HEK293 (cell line): ENCODE measurements at regions not wholly inside any gene's neighbourhood (a gene's known extent, or its start where the extent isn't known, plus 50 kb on each side); places are given as distances from the start of the nearest gene placed in this dataset.

Experiments
- CTCF ChIA-PET: fragments of 350-600 bp; formaldehyde crosslinking; extraction: SDS; loops from one replicate; lab custom pipeline; 2021; ENCODE audit warnings: antibody characterized with exemption; lab: Yijun Ruan, JAX
- POLR2A ChIA-PET: fragments of 300-600 bp; formaldehyde crosslinking; extraction: SDS; loops from one replicate; lab custom pipeline; 2020; ENCODE audit warnings: antibody characterized with exemption, inconsistent platforms; lab: Yijun Ruan, JAX
- H3K27ac ChIP-seq: fragments of 200-500 bp; sonication (Bioruptor generic); 2 replicates; pipeline ENCODE4 v1.5.1; 2014; ENCODE audit warnings: low read depth, low read length, control low read depth, inconsistent platforms; ENCODE audit errors: extremely low read depth
- H3K36me3 ChIP-seq, 2 experiments: fragments of 200-500 bp in 1 of 2; sonication (Bioruptor generic) in 1 of 2; 1 replicate in 1 of 2; 2 replicates in 1 of 2; pipeline ENCODE4 v1.5.1; 2014 to 2017; ENCODE audit warnings: inconsistent platforms in 2 of 2, low read length in 2 of 2; ENCODE audit not compliant: control insufficient read depth in 2 of 2, insufficient read depth in 1 of 2
- H3K4me1 ChIP-seq: fragments of 200-500 bp; sonication (Bioruptor generic); 2 replicates; pipeline ENCODE4 v1.5.1; 2014; ENCODE audit warnings: mild to moderate bottlenecking, low read length, inconsistent platforms; ENCODE audit not compliant: control insufficient read depth, insufficient read depth
- H3K4me3 ChIP-seq: 2 replicates; pipeline ENCODE4 v1.5.1; 2011; ENCODE audit warnings: low read depth, mild to moderate bottlenecking, control low read depth, low read length, moderate library complexity
- H3K9me3 ChIP-seq: fragments of 200-500 bp; sonication (Bioruptor generic); 2 replicates; pipeline ENCODE4 v1.5.1; 2014; ENCODE audit warnings: low read depth, low read length, inconsistent platforms; ENCODE audit not compliant: control insufficient read depth, insufficient read depth
- BCL11A ChIP-seq: fragments of 450-650 bp; formaldehyde crosslinking; IDR thresholded peaks from 2 replicates; pipeline ENCODE4 v1.5.1; 2016; ENCODE audit warnings: low read depth, missing biosample characterization, missing genetic modification characterization
- HOXD13 ChIP-seq: sonication (generic); formaldehyde crosslinking; IDR thresholded peaks from 2 replicates; pipeline ENCODE4 v1.8.0; 2022; ENCODE audit warnings: missing genetic modification reagents, borderline replicate concordance
- KLF7 ChIP-seq: fragments of 450-650 bp; formaldehyde crosslinking; IDR thresholded peaks from 2 replicates; pipeline ENCODE4 v1.5.1; 2016; ENCODE audit warnings: missing biosample characterization, missing genetic modification characterization, borderline replicate concordance
- OVOL3 ChIP-seq: fragments of 450-650 bp; formaldehyde crosslinking; IDR thresholded peaks from 2 replicates; pipeline ENCODE4 v1.5.1; 2016; ENCODE audit warnings: missing biosample characterization, missing genetic modification characterization
- REPIN1 ChIP-seq: fragments of 450-650 bp; formaldehyde crosslinking; IDR thresholded peaks from 2 replicates; pipeline ENCODE4 v1.5.1; 2017; ENCODE audit warnings: missing biosample characterization, missing genetic modification characterization, low read depth
- ZFHX2 ChIP-seq: fragments of 450-650 bp; formaldehyde crosslinking; conservative IDR thresholded peaks from 2 replicates; pipeline ENCODE4 v1.5.1; 2016; ENCODE audit warnings: missing biosample characterization, missing genetic modification characterization
- ZNF112 ChIP-seq: fragments of 450-650 bp; formaldehyde crosslinking; IDR thresholded peaks from 2 replicates; pipeline ENCODE4 v1.5.0; 2017; ENCODE audit warnings: missing biosample characterization, missing genetic modification characterization
- ZNF311 ChIP-seq: fragments of 450-650 bp; formaldehyde crosslinking; IDR thresholded peaks from 2 replicates; pipeline ENCODE4 v1.5.1; 2017; ENCODE audit warnings: missing biosample characterization, missing genetic modification characterization, borderline replicate concordance
- ZNF341 ChIP-seq: fragments of 450-650 bp; formaldehyde crosslinking; IDR thresholded peaks from 2 replicates; pipeline ENCODE4; 2016; ENCODE audit warnings: low read depth, missing biosample characterization, missing genetic modification characterization
- ZNF354C ChIP-seq: fragments of 450-650 bp; formaldehyde crosslinking; IDR thresholded peaks from 2 replicates; pipeline ENCODE4 v1.5.1; 2016; ENCODE audit warnings: missing biosample characterization, missing genetic modification characterization, low read depth, borderline replicate concordance
- ZNF423 ChIP-seq: fragments of 450-650 bp; formaldehyde crosslinking; IDR thresholded peaks from 2 replicates; pipeline ENCODE4 v1.5.1; 2016; ENCODE audit warnings: missing biosample characterization, missing genetic modification characterization
- ZNF426 ChIP-seq: fragments of 450-650 bp; formaldehyde crosslinking; IDR thresholded peaks from 2 replicates; pipeline ENCODE4 v1.5.1; 2017; ENCODE audit warnings: missing biosample characterization, missing genetic modification characterization, mild to moderate bottlenecking, inconsistent platforms, moderate library complexity
- ZNF555 ChIP-seq: fragments of 450-650 bp; formaldehyde crosslinking; conservative IDR thresholded peaks from 2 replicates; pipeline ENCODE4 v1.5.1; 2017; ENCODE audit warnings: missing biosample characterization, mild to moderate bottlenecking, missing genetic modification characterization, inconsistent platforms
- ZNF585B ChIP-seq: fragments of 450-650 bp; formaldehyde crosslinking; IDR thresholded peaks from 2 replicates; pipeline ENCODE4 v1.5.1; 2016; ENCODE audit warnings: missing biosample characterization, missing genetic modification characterization
- ZNF626 ChIP-seq: fragments of 450-650 bp; sonication (Bioruptor Pico); formaldehyde crosslinking; IDR thresholded peaks from 2 replicates; pipeline ENCODE4 v1.5.1; 2018; ENCODE audit warnings: missing biosample characterization, missing genetic modification characterization, inconsistent platforms
- ZNF670 ChIP-seq: fragments of 450-650 bp; formaldehyde crosslinking; IDR thresholded peaks from 2 replicates; pipeline ENCODE4 v1.5.1; 2016; ENCODE audit warnings: missing biosample characterization, missing genetic modification characterization, low read depth
- ZNF701 ChIP-seq: fragments of 450-650 bp; formaldehyde crosslinking; IDR thresholded peaks from 2 replicates; pipeline ENCODE4 v1.5.1; 2016; ENCODE audit warnings: missing biosample characterization, missing genetic modification characterization
- ZNF791 ChIP-seq: fragments of 450-650 bp; formaldehyde crosslinking; IDR thresholded peaks from 2 replicates; pipeline ENCODE4 v1.5.1; 2016; ENCODE audit warnings: missing biosample characterization, missing genetic modification characterization
- ZNF792 ChIP-seq: fragments of 450-650 bp; formaldehyde crosslinking; IDR thresholded peaks from 2 replicates; pipeline ENCODE4 v1.5.1; 2016; ENCODE audit warnings: missing biosample characterization, missing genetic modification characterization
- ZNF837 ChIP-seq: fragments of 450-650 bp; formaldehyde crosslinking; IDR thresholded peaks from 2 replicates; pipeline ENCODE4 v1.5.1; 2016; ENCODE audit warnings: missing biosample characterization, missing genetic modification characterization
- TF ChIP-seq, protein P1 (sequence below): fragments of 450-650 bp; formaldehyde crosslinking; IDR thresholded peaks from 2 replicates; pipeline ENCODE4 v1.5.1; 2016; ENCODE audit warnings: missing biosample characterization, missing genetic modification characterization
- TF ChIP-seq, protein P2 (sequence below): fragments of 450-650 bp; formaldehyde crosslinking; IDR thresholded peaks from 2 replicates; pipeline ENCODE4 v1.5.1; 2016; ENCODE audit warnings: missing biosample characterization, missing genetic modification characterization
- TF ChIP-seq, protein P3 (sequence below): sonication (generic); formaldehyde crosslinking; IDR thresholded peaks from 2 replicates; pipeline ENCODE4 v1.8.1; 2022; ENCODE audit warnings: mild to moderate bottlenecking, moderate library complexity, missing genetic modification reagents
- TF ChIP-seq, protein P4 (sequence below): fragments of 450-650 bp; formaldehyde crosslinking; IDR thresholded peaks from 2 replicates; pipeline ENCODE4 v1.5.1; 2016; ENCODE audit warnings: missing biosample characterization, missing genetic modification characterization, borderline replicate concordance
- TF ChIP-seq, protein P5 (sequence below): IDR thresholded peaks from 2 replicates; pipeline ENCODE4 v1.6.1; 2011; ENCODE audit warnings: mild to moderate bottlenecking, low read depth, low read length, borderline replicate concordance

DNA sequence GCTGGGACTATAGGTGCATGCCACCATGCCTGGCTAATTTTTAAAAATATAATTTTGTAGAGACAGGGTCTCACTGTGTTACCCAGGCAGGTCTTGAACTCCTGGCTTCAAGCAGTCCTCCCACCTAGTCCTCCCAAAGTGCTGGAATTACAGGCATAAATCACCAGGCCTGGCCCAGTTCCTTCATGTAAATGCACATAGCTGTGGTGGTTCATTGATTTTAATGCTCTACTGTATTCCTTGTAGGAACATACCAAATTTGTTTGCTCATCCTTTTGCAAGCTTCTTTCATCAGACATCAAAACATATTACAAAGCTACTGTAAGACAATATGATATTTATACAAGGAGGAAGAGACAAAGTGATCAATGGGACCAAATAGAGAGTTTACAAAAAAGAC lies 237.5 kb upstream of the ESRRG start (continued):
- TF ChIP-seq, protein P1, sequence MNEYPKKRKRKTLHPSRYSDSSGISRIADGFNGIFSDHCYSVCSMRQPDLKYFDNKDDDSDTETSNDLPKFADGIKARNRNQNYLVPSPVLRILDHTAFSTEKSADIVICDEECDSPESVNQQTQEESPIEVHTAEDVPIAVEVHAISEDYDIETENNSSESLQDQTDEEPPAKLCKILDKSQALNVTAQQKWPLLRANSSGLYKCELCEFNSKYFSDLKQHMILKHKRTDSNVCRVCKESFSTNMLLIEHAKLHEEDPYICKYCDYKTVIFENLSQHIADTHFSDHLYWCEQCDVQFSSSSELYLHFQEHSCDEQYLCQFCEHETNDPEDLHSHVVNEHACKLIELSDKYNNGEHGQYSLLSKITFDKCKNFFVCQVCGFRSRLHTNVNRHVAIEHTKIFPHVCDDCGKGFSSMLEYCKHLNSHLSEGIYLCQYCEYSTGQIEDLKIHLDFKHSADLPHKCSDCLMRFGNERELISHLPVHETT (tag by site-specific recombination): no peak
- TF ChIP-seq ZNF354C (tag by site-specific recombination) (no peak), REPIN1 (tag by site-specific recombination) (no peak), ZNF837 (tag by site-specific recombination) (no peak), BCL11A (tag by site-specific recombination) (no peak), ZNF426 (no peak), ZNF585B (tag by site-specific recombination) (no peak), ZNF670 (tag by site-specific recombination) (no peak), ZNF341 (tag by site-specific recombination) (no peak), KLF7 (tag by site-specific recombination) (no peak), ZNF112 (tag by site-specific recombination) (no peak)
- TF ChIP-seq, protein P2, sequence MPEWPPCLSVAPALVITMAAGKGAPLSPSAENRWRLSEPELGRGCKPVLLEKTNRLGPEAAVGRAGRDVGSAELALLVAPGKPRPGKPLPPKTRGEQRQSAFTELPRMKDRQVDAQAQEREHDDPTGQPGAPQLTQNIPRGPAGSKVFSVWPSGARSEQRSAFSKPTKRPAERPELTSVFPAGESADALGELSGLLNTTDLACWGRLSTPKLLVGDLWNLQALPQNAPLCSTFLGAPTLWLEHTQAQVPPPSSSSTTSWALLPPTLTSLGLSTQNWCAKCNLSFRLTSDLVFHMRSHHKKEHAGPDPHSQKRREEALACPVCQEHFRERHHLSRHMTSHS (tag by site-specific recombination): no peak
- TF ChIP-seq, protein P3, sequence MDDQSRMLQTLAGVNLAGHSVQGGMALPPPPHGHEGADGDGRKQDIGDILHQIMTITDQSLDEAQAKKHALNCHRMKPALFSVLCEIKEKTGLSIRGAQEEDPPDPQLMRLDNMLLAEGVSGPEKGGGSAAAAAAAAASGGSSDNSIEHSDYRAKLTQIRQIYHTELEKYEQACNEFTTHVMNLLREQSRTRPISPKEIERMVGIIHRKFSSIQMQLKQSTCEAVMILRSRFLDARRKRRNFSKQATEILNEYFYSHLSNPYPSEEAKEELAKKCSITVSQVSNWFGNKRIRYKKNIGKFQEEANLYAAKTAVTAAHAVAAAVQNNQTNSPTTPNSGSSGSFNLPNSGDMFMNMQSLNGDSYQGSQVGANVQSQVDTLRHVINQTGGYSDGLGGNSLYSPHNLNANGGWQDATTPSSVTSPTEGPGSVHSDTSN (CRISPR knock-in tag): no peak
- TF ChIP-seq, protein P4, sequence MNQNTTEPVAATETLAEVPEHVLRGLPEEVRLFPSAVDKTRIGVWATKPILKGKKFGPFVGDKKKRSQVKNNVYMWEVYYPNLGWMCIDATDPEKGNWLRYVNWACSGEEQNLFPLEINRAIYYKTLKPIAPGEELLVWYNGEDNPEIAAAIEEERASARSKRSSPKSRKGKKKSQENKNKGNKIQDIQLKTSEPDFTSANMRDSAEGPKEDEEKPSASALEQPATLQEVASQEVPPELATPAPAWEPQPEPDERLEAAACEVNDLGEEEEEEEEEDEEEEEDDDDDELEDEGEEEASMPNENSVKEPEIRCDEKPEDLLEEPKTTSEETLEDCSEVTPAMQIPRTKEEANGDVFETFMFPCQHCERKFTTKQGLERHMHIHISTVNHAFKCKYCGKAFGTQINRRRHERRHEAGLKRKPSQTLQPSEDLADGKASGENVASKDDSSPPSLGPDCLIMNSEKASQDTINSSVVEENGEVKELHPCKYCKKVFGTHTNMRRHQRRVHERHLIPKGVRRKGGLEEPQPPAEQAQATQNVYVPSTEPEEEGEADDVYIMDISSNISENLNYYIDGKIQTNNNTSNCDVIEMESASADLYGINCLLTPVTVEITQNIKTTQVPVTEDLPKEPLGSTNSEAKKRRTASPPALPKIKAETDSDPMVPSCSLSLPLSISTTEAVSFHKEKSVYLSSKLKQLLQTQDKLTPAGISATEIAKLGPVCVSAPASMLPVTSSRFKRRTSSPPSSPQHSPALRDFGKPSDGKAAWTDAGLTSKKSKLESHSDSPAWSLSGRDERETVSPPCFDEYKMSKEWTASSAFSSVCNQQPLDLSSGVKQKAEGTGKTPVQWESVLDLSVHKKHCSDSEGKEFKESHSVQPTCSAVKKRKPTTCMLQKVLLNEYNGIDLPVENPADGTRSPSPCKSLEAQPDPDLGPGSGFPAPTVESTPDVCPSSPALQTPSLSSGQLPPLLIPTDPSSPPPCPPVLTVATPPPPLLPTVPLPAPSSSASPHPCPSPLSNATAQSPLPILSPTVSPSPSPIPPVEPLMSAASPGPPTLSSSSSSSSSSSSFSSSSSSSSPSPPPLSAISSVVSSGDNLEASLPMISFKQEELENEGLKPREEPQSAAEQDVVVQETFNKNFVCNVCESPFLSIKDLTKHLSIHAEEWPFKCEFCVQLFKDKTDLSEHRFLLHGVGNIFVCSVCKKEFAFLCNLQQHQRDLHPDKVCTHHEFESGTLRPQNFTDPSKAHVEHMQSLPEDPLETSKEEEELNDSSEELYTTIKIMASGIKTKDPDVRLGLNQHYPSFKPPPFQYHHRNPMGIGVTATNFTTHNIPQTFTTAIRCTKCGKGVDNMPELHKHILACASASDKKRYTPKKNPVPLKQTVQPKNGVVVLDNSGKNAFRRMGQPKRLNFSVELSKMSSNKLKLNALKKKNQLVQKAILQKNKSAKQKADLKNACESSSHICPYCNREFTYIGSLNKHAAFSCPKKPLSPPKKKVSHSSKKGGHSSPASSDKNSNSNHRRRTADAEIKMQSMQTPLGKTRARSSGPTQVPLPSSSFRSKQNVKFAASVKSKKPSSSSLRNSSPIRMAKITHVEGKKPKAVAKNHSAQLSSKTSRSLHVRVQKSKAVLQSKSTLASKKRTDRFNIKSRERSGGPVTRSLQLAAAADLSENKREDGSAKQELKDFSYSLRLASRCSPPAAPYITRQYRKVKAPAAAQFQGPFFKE: no peak

DNA sequence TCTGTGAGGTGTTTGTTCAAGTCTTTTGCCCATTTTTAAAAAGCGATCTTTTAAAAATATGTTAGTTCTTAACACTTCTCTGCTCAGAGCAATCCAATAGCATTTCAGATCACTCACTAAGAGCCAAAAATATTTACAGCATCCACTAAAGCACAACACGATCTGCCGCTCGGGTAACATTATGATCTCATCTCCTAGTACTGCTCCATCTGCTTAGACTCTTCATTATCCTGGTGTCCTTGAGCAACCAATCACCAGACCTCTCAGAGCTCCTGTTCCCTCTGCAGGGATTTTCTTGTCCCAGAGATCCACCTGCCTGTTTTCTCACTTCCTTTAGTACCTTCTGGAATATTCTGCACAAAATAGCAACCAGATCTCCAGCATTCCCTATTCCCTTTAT lies 235.3 kb upstream of the ESRRG start:
- POLR2A ChIA-PET: no interaction called here
- no peak overlapping the region for H3K27ac ChIP-seq

More for the DNA sequence above, 235.3 kb upstream of the ESRRG start:
- no peak overlapping the region for H3K4me3 ChIP-seq
- no peaks in the 10 kb centered on the region for H3K36me3 ChIP-seq
- CTCF ChIA-PET: no interaction called here
- TF ChIP-seq, protein P5, sequence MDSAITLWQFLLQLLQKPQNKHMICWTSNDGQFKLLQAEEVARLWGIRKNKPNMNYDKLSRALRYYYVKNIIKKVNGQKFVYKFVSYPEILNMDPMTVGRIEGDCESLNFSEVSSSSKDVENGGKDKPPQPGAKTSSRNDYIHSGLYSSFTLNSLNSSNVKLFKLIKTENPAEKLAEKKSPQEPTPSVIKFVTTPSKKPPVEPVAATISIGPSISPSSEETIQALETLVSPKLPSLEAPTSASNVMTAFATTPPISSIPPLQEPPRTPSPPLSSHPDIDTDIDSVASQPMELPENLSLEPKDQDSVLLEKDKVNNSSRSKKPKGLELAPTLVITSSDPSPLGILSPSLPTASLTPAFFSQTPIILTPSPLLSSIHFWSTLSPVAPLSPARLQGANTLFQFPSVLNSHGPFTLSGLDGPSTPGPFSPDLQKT: no peak
- no peak for TF ChIP-seq ZNF792 (tag by site-specific recombination)
- no peak for TF ChIP-seq ZNF311
- TF ChIP-seq ZNF701: no peak
- TF ChIP-seq HOXD13 (CRISPR knock-in tag): no peak
- TF ChIP-seq ZNF423 (tag by site-specific recombination): no peak
- no peak for TF ChIP-seq ZNF555 (tag by site-specific recombination)
- no peak for TF ChIP-seq ZNF626 (tag by site-specific recombination)
- TF ChIP-seq ZNF791 (tag by site-specific recombination): no peak
- no peak for TF ChIP-seq OVOL3 (tag by site-specific recombination)
- no peak for TF ChIP-seq ZFHX2
- no peaks in the 10 kb centered on the region for H3K9me3 ChIP-seq
- H3K4me1 ChIP-seq: no peaks in the 10 kb centered on the region
